ENCODE measurements at regions not wholly inside any gene's neighbourhood (a gene's known extent, or its start where the extent isn't known, plus 50 kb on each side); places are given as distances from the start of the nearest gene placed in this dataset.

DNA sequence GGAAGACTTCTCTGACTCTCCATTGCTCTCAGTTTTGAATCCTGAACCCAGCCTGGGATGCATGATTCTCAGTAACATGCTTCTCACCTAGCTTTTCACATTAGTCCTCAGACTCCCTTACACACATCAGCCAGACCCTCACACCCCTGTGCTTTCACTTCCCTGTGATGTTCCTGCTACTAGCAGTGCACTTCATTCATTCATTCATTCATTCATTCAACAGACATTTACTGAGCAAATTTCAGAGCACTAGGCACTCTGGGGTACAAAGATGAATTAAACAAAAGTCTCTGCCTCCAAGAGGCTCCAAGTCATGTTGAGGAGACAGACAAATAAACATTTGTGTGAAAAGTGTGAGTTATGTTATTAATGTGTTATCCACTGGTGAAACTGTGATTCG is 145.2 kb downstream of the RXFP2 start:
- no peak overlapping the region for H3K4me2 ChIP-seq
- H3K79me2 ChIP-seq, result no peaks in the 10 kb centered on the region
- H3K9me2 ChIP-seq (replicated peaks; ENCODE audit: insufficient read depth), result no peaks in the 10 kb centered on the region
- 88% methylated on average over 1 of the region's 1 CpG for WGBS (ENCODE audit: low lambda C conversion rate, missing lambda C conversion rate)
- DNase-seq (ENCODE audit: low spot score), result no peak
- no peak overlapping the region for H2AFZ ChIP-seq
- H3K27me3 ChIP-seq, result no peaks in the 10 kb centered on the region
- H4K20me1 ChIP-seq (ENCODE audit: insufficient read depth, poor library complexity, severe bottlenecking), result no peaks in the 10 kb centered on the region
- no peak overlapping the region for H3K4me3 ChIP-seq
- peaks cover 6% of the 10 kb centered on the region for H3K4me1 ChIP-seq (ENCODE audit: insufficient read depth)
- TF ChIP-seq EZH2phosphoT487 (IDR thresholded peaks at IDR 0.05; ENCODE audit: low read depth, severe bottlenecking, unreplicated experiment) (no peak), EZH2 (IDR thresholded peaks at IDR 0.05; ENCODE audit: borderline replicate concordance) (no peak)
- TF ChIP-seq, protein P1, sequence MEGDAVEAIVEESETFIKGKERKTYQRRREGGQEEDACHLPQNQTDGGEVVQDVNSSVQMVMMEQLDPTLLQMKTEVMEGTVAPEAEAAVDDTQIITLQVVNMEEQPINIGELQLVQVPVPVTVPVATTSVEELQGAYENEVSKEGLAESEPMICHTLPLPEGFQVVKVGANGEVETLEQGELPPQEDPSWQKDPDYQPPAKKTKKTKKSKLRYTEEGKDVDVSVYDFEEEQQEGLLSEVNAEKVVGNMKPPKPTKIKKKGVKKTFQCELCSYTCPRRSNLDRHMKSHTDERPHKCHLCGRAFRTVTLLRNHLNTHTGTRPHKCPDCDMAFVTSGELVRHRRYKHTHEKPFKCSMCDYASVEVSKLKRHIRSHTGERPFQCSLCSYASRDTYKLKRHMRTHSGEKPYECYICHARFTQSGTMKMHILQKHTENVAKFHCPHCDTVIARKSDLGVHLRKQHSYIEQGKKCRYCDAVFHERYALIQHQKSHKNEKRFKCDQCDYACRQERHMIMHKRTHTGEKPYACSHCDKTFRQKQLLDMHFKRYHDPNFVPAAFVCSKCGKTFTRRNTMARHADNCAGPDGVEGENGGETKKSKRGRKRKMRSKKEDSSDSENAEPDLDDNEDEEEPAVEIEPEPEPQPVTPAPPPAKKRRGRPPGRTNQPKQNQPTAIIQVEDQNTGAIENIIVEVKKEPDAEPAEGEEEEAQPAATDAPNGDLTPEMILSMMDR (IDR thresholded peaks at IDR 0.05; ENCODE audit: poor library complexity), result no peak
- no peaks in the 10 kb centered on the region for H3K36me3 ChIP-seq (replicated peaks; ENCODE audit: insufficient read depth, low read depth)
- no peak overlapping the region for H3K27ac ChIP-seq
- H3K9me3 ChIP-seq (ENCODE audit: low read depth), result no peaks in the 10 kb centered on the region

DNA sequence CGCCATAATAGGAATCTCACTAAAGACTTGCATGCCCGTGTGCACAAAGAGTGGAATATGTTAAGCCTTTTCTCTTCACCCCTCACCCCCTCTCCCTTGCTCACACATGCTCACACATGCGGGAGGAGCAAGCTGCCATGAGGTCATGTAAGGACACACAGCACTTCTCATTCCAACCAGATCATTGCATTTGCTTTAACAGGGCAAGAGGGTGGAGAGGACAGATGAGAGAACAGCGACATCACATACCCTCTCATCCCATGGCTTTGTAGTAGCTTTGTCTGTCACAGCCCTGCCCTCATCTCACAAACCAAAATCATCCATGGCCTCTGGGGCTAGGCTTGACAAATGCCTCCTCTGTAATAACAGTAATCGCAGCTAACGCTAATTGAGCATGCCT is 145.6 kb upstream of the FRY start:
- no peaks in the 10 kb centered on the region for H4K20me1 ChIP-seq (ENCODE audit: insufficient read depth, poor library complexity, severe bottlenecking)
- no peak for DNase-seq (ENCODE audit: low spot score)
- H3K4me1 ChIP-seq (ENCODE audit: insufficient read depth), result peaks cover 6% of the 10 kb centered on the region
- TF ChIP-seq EZH2phosphoT487 (IDR thresholded peaks at IDR 0.05; ENCODE audit: low read depth, severe bottlenecking, unreplicated experiment), result no peak
- TF ChIP-seq, protein P1 (IDR thresholded peaks at IDR 0.05; ENCODE audit: poor library complexity), result no peak
- TF ChIP-seq EZH2 (IDR thresholded peaks at IDR 0.05; ENCODE audit: borderline replicate concordance), result no peak
- H3K36me3 ChIP-seq (replicated peaks; ENCODE audit: insufficient read depth, low read depth), result no peaks in the 10 kb centered on the region
- no peak overlapping the region for H3K27ac ChIP-seq
- no peak overlapping the region for H3K4me2 ChIP-seq
- no peaks in the 10 kb centered on the region for H3K27me3 ChIP-seq
- no peaks in the 10 kb centered on the region for H3K79me2 ChIP-seq
- no peak overlapping the region for H2AFZ ChIP-seq
- no peaks in the 10 kb centered on the region for H3K9me3 ChIP-seq (ENCODE audit: low read depth)
- 58% methylated on average over 6 of the region's 6 CpGs for WGBS (ENCODE audit: low lambda C conversion rate, missing lambda C conversion rate)
- no peaks in the 10 kb centered on the region for H3K9me2 ChIP-seq (replicated peaks; ENCODE audit: insufficient read depth)
- no peak overlapping the region for H3K4me3 ChIP-seq

DNA sequence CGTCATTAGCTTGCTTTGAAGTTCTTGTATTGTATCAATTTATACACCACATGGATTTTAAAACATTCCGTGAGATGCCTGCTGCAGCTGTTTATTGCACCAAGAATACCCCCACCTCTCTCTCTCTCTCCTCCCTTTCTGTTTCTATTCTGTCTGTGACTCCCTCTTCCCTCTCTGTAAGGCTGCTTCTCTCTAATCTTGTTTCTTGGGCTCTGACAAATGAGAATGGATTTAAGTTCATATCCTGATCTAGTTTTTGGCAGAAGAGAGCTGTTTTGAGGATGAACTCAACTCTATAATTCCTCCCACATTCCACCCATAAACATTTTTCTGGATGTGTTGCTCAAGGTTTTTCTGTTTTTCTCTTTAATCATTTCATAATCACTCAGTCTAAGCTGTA is 144.3 kb upstream of the FRY start:
- Histone ChIP-seq H3K79me2 (no peaks in the 10 kb centered on the region), H3K4me2 (no peak overlapping the region), H4K20me1 (ENCODE audit: insufficient read depth, poor library complexity, severe bottlenecking) (no peaks in the 10 kb centered on the region), H2AFZ (no peak overlapping the region), H3K27ac (no peak overlapping the region), H3K36me3 (replicated peaks; ENCODE audit: insufficient read depth, low read depth) (no peaks in the 10 kb centered on the region), H3K9me2 (replicated peaks; ENCODE audit: insufficient read depth) (no peaks in the 10 kb centered on the region), H3K27me3 (no peaks in the 10 kb centered on the region), H3K4me3 (no peak overlapping the region), H3K9me3 (ENCODE audit: low read depth) (no peaks in the 10 kb centered on the region), H3K4me1 (ENCODE audit: insufficient read depth) (peaks cover 6% of the 10 kb centered on the region)
- 43% methylated on average over 2 of the region's 2 CpGs for WGBS (ENCODE audit: low lambda C conversion rate, missing lambda C conversion rate)
- no peak for DNase-seq (ENCODE audit: low spot score)
- no peak for TF ChIP-seq EZH2 (IDR thresholded peaks at IDR 0.05; ENCODE audit: borderline replicate concordance)
- no peak for TF ChIP-seq EZH2phosphoT487 (IDR thresholded peaks at IDR 0.05; ENCODE audit: low read depth, severe bottlenecking, unreplicated experiment)
- TF ChIP-seq, protein P1 (IDR thresholded peaks at IDR 0.05; ENCODE audit: poor library complexity), result no peak

DNA sequence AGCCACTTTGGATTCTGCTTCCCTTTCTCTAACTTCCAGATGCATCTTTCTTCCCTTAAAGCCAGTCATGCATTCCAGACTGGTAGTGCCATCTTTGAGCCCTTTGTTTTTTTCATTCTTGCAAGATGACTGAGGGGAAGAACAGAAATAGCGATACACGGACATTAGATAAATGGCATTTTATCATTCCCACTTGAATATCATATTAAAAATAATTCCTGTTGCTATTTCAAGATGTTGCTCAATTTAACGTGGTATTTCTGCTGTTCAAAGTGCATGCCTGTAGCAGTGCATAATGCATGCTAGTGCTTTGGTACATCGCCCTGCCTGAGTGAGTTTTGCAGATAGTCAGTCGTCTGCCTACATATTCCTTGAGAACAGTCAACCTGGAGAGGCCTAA is 140.6 kb upstream of the FRY start:
- no peak overlapping the region for H3K4me2 ChIP-seq
- H4K20me1 ChIP-seq (ENCODE audit: insufficient read depth, poor library complexity, severe bottlenecking), result no peaks in the 10 kb centered on the region
- no peak overlapping the region for H3K4me3 ChIP-seq
- no peaks in the 10 kb centered on the region for H3K27me3 ChIP-seq
- TF ChIP-seq EZH2phosphoT487 (IDR thresholded peaks at IDR 0.05; ENCODE audit: low read depth, severe bottlenecking, unreplicated experiment), result no peak
- TF ChIP-seq EZH2 (IDR thresholded peaks at IDR 0.05; ENCODE audit: borderline replicate concordance), result no peak
- TF ChIP-seq, protein P1 (IDR thresholded peaks at IDR 0.05; ENCODE audit: poor library complexity), result no peak
- H2AFZ ChIP-seq, result no peak overlapping the region
- no peaks in the 10 kb centered on the region for H3K79me2 ChIP-seq
- no peak overlapping the region for H3K27ac ChIP-seq
- WGBS (ENCODE audit: low lambda C conversion rate, missing lambda C conversion rate), result 81% methylated on average over 5 of the region's 5 CpGs
- no peak for DNase-seq (ENCODE audit: low spot score)
- H3K9me2 ChIP-seq (replicated peaks; ENCODE audit: insufficient read depth), result no peaks in the 10 kb centered on the region
- H3K9me3 ChIP-seq (ENCODE audit: low read depth), result no peaks in the 10 kb centered on the region
- peaks cover 6% of the 10 kb centered on the region for H3K4me1 ChIP-seq (ENCODE audit: insufficient read depth)
- H3K36me3 ChIP-seq (replicated peaks; ENCODE audit: insufficient read depth, low read depth), result no peaks in the 10 kb centered on the region

All from hepatocyte (in vitro differentiated cells).